H9 (cell line): ENCODE measurements at regions not wholly inside any gene's neighbourhood (a gene's known extent, or its start where the extent isn't known, plus 50 kb on each side); places are given as distances from the start of the nearest gene placed in this dataset.
A peak's percentile ranks its signal among the peaks of the same experiment; 100 is the strongest.

Experiments
- DNase-seq: peaks from one replicate; pipeline ENCODE4 v3.0.0-alpha.2; 2017
- H2AFZ ChIP-seq: one replicate; pipeline ENCODE4 v1.6.1; 2013; ENCODE audit warnings: mild to moderate bottlenecking, low read length, control low read depth, moderate library complexity
- H2AK5ac ChIP-seq: 2 replicates; pipeline ENCODE4 v1.6.1; 2013; ENCODE audit warnings: low read length, control low read depth, mixed read lengths; ENCODE audit not compliant: insufficient read length
- H2BK120ac ChIP-seq: one replicate; pipeline ENCODE4 v1.6.1; 2013; ENCODE audit warnings: low read depth, mild to moderate bottlenecking, low read length, control low read depth, inconsistent platforms; ENCODE audit not compliant: poor library complexity, severe bottlenecking
- H2BK12ac ChIP-seq: 2 replicates; pipeline ENCODE4 v1.6.1; 2013; ENCODE audit warnings: low read length, control low read depth, mixed read lengths, low read depth; ENCODE audit not compliant: insufficient read length
- H2BK15ac ChIP-seq: 2 replicates; pipeline ENCODE4 v1.6.1; 2013; ENCODE audit warnings: low read depth, low read length, control low read depth
- H2BK20ac ChIP-seq: one replicate; pipeline ENCODE4 v1.6.1; 2013; ENCODE audit warnings: low read depth, mild to moderate bottlenecking, low read length, control low read depth, inconsistent platforms; ENCODE audit not compliant: poor library complexity, severe bottlenecking
- H2BK5ac ChIP-seq: 2 replicates; pipeline ENCODE4 v1.6.1; 2013; ENCODE audit warnings: low read length, control low read depth, mixed read lengths; ENCODE audit not compliant: insufficient read length
- H3K14ac ChIP-seq: 2 replicates; pipeline ENCODE4 v1.6.1; 2013; ENCODE audit warnings: low read length, control low read depth; ENCODE audit not compliant: insufficient read depth
- H3K18ac ChIP-seq: 2 replicates; pipeline ENCODE4 v1.6.1; 2013; ENCODE audit warnings: low read depth, mild to moderate bottlenecking, mixed read lengths, low read length, control low read depth; ENCODE audit not compliant: insufficient read length
- H3K23ac ChIP-seq: 2 replicates; pipeline ENCODE4 v1.6.1; 2013; ENCODE audit warnings: low read length, control low read depth, mixed read lengths, low read depth; ENCODE audit not compliant: insufficient read length
- H3K23me2 ChIP-seq: 2 replicates; pipeline ENCODE4 v1.6.1; 2013; ENCODE audit warnings: low read depth, mild to moderate bottlenecking, mixed read lengths, low read length, control low read depth; ENCODE audit not compliant: insufficient read length, poor library complexity, severe bottlenecking
- H3K27ac ChIP-seq: 2 replicates; pipeline ENCODE4 v1.5.1; 2013; ENCODE audit warnings: low read length, control low read depth, mixed read lengths, low read depth; ENCODE audit not compliant: insufficient read length
- H3K27me3 ChIP-seq: 2 replicates; pipeline ENCODE4 v1.6.1; 2013; ENCODE audit warnings: low read length, control low read depth, inconsistent platforms; ENCODE audit not compliant: insufficient read depth
- H3K4ac ChIP-seq: 2 replicates; pipeline ENCODE4 v1.6.1; 2013; ENCODE audit warnings: low read depth, mild to moderate bottlenecking, control low read depth, inconsistent platforms, low read length, moderate library complexity
- H3K4me1 ChIP-seq: 2 replicates; pipeline ENCODE4 v1.6.1; 2013; ENCODE audit warnings: low read length, control low read depth, inconsistent platforms; ENCODE audit not compliant: insufficient read depth
- H3K4me2 ChIP-seq: 2 replicates; pipeline ENCODE4 v1.6.1; 2013; ENCODE audit warnings: low read length, control low read depth, mixed read lengths; ENCODE audit not compliant: insufficient read length, insufficient read depth
- H3K56ac ChIP-seq: 2 replicates; pipeline ENCODE4 v1.6.1; 2013; ENCODE audit warnings: low read depth, mild to moderate bottlenecking, mixed read lengths, low read length, control low read depth; ENCODE audit not compliant: insufficient read length
- H3K79me1 ChIP-seq: 2 replicates; pipeline ENCODE4 v1.6.1; 2013; ENCODE audit warnings: low read depth, mild to moderate bottlenecking, moderate library complexity, low read length, control low read depth, inconsistent platforms; ENCODE audit not compliant: insufficient read depth, poor library complexity, severe bottlenecking
- H3K79me2 ChIP-seq: 2 replicates; pipeline ENCODE4 v1.6.1; 2013; ENCODE audit warnings: low read length, control low read depth, inconsistent platforms; ENCODE audit not compliant: insufficient read depth
- H3K9ac ChIP-seq: 2 replicates; pipeline ENCODE4 v1.6.1; 2013; ENCODE audit warnings: low read length, control low read depth, mixed read lengths; ENCODE audit not compliant: insufficient read length; ENCODE audit errors: extremely low read depth
- H3K9me3 ChIP-seq: one replicate; pipeline ENCODE4 v1.6.1; 2013; ENCODE audit warnings: low read depth, low read length, inconsistent platforms; ENCODE audit not compliant: control insufficient read depth
- H3T11ph ChIP-seq: one replicate; pipeline ENCODE4 v1.6.1; 2013; ENCODE audit warnings: mild to moderate bottlenecking, low read length, control low read depth, inconsistent platforms
- H4K20me1 ChIP-seq: one replicate; pipeline ENCODE4 v1.6.1; 2013; ENCODE audit not compliant: control insufficient read depth, insufficient read length, insufficient read depth
- H4K5ac ChIP-seq: 2 replicates; pipeline ENCODE4 v1.6.1; 2013; ENCODE audit warnings: low read depth, mild to moderate bottlenecking, mixed read lengths, low read length, control low read depth; ENCODE audit not compliant: insufficient read length
- H4K8ac ChIP-seq: replicated peaks from 2 replicates; pipeline ENCODE4 v1.6.1; 2013; ENCODE audit warnings: low read length, control low read depth, mixed read lengths, low read depth; ENCODE audit not compliant: insufficient read length
- H4K91ac ChIP-seq: 2 replicates; pipeline ENCODE4 v1.6.1; 2013; ENCODE audit warnings: low read depth, mild to moderate bottlenecking, moderate library complexity, mixed read lengths, low read length, control low read depth; ENCODE audit not compliant: insufficient read length
- H3K27ac Mint-ChIP-seq, 3 experiments: 2 replicates in 2 of 3; 3 replicates in 1 of 3; pipeline ENCODE4 v1.8.0; 2020 to 2021; ENCODE audit warnings: mixed read lengths in 3 of 3, mild to moderate bottlenecking in 1 of 3, moderate library complexity in 1 of 3
- H3K27me3 Mint-ChIP-seq: 2 replicates; pipeline ENCODE4 v1.8.0; 2021; ENCODE audit warnings: low read depth, mild to moderate bottlenecking, moderate library complexity, mixed read lengths
- H3K36me3 Mint-ChIP-seq, 3 experiments: 2 replicates in 2 of 3; 3 replicates in 1 of 3; pipeline ENCODE4 v1.8.0; 2020 to 2021; ENCODE audit warnings: low read depth in 3 of 3, mixed read lengths in 3 of 3; ENCODE audit not compliant: insufficient read depth in 1 of 3
- H3K4me1 Mint-ChIP-seq, 2 experiments: 2 replicates each; pipeline ENCODE4 v1.8.0; 2020; ENCODE audit warnings: mixed read lengths in 2 of 2
- H3K4me3 Mint-ChIP-seq, 2 experiments: 2 replicates in 1 of 2; 3 replicates in 1 of 2; pipeline ENCODE4 v1.8.0; 2020 to 2021; ENCODE audit warnings: mild to moderate bottlenecking in 2 of 2, mixed read lengths in 2 of 2, moderate library complexity in 1 of 2
- H3K9me3 Mint-ChIP-seq, 2 experiments: 2 replicates in 1 of 2; 3 replicates in 1 of 2; pipeline ENCODE4 v1.8.0; 2020; ENCODE audit warnings: mild to moderate bottlenecking in 2 of 2, mixed read lengths in 2 of 2, moderate library complexity in 1 of 2
- CTCF ChIP-seq: fragments of 200-600 bp; sonication (generic); conservative IDR thresholded peaks from 3 replicates; pipeline ENCODE4 v1.8.0; 2021; ENCODE audit warnings: antibody characterized with exemption, mild to moderate bottlenecking
- WGBS: extraction: QIAGEN DNeasy Blood & Tissue Kit; methylation state at CpG from one replicate; pipeline ENCODE4 v1.1.7; 2013; ENCODE audit warnings: missing lambda C conversion rate, low lambda C conversion rate, mixed read lengths; ENCODE audit not compliant: insufficient read length; ENCODE audit errors: extremely low coverage; 5-methylcytosine and 5-hydroxymethylcytosine counted together

GRCh38 chr15:31265090-31265870, 61.4 kb upstream of the KLF13 start:
- Histone ChIP-seq H3K9me3 (no peaks in the 10 kb centered on the region), H2BK20ac (no peak overlapping the region), H2AK5ac (no peak overlapping the region), H2BK12ac (no peak overlapping the region), H2AFZ (no peak overlapping the region), H3K27me3 (no peaks in the 10 kb centered on the region), H3K79me2 (no peaks in the 10 kb centered on the region), H3K14ac (no peak overlapping the region), H3K79me1 (no peaks in the 10 kb centered on the region), H3K23me2 (no peaks in the 10 kb centered on the region), H3K4me2 (no peak overlapping the region), H3K23ac (no peak overlapping the region), H2BK15ac (no peak overlapping the region), H4K20me1 (no peaks in the 10 kb centered on the region), H3K18ac (no peak overlapping the region), H3K56ac (no peak overlapping the region), H2BK5ac (no peak overlapping the region), H4K91ac (no peak overlapping the region), H3K27ac (no peak overlapping the region), H3K9ac (no peak overlapping the region), H3K4ac (no peak overlapping the region), H3T11ph (no peak overlapping the region), H4K5ac (no peak overlapping the region), H4K8ac (no peak overlapping the region), H3K4me1 (no peaks in the 10 kb centered on the region), H2BK120ac (no peak overlapping the region)
- Mint-ChIP-seq H3K4me3 (no peak overlapping the region), H3K4me1 (peaks cover 7 to 15% of the 10 kb centered on the region in 2 experiments), H3K36me3 (no peaks in the 10 kb centered on the region), H3K27ac (peak overlapping the region in 1 of 3 experiments; percentile 83; a peak in 1 of 7 replicates), H3K9me3 (no peaks in the 10 kb centered on the region), H3K27me3 (no peaks in the 10 kb centered on the region; the same call in 1 of the 2 replicates)
- DNase-seq, result peak; percentile 20
- TF ChIP-seq CTCF, result no peak
- WGBS, result no CpG with 5 or more reads among the region's 21 CpGs
